H7 (cell line): ENCODE measurements at regions not wholly inside any gene's neighbourhood (a gene's known extent, or its start where the extent isn't known, plus 50 kb on each side); places are given as distances from the start of the nearest gene placed in this dataset.
"Not testable (repeated sequence)": the region's sequence is repeated elsewhere in the genome, so short reads cannot be mapped to it uniquely, and the experiment has no call there.

Source experiments
- DNase-seq: peaks from one replicate; pipeline ENCODE4 v3.0.0; 2012
- H3K27me3 ChIP-seq: 2 replicates; pipeline ENCODE4 v1.6.0; 2011; ENCODE audit warnings: mild to moderate bottlenecking, low read length; ENCODE audit not compliant: control insufficient read depth, insufficient read depth
- H3K36me3 ChIP-seq: replicated peaks from 2 replicates; pipeline ENCODE4 v1.5.1; 2011; ENCODE audit warnings: low read length; ENCODE audit not compliant: control insufficient read depth, insufficient read depth
- H3K4me3 ChIP-seq: 2 replicates; pipeline ENCODE4 v1.5.1; 2011; ENCODE audit warnings: low read depth, mild to moderate bottlenecking, control low read depth, low read length, moderate library complexity; ENCODE audit not compliant: insufficient read depth

GRCh38 chr16:29612381-29613306, 50.4 kb upstream of the SPN start:
- not testable (repeated sequence) for H3K36me3 ChIP-seq, H3K27me3 ChIP-seq
- peak; percentile 30 for DNase-seq
- peak overlapping the region; percentile 91 for H3K4me3 ChIP-seq
